HG03060 (cell line): ENCODE measurements at regions not wholly inside any gene's neighbourhood (a gene's known extent, or its start where the extent isn't known, plus 50 kb on each side); places are given as distances from the start of the nearest gene placed in this dataset.
"Not testable (repeated sequence)": the region's sequence is repeated elsewhere in the genome, so short reads cannot be mapped to it uniquely, and the experiment has no call there.

ENCODE experiments used
- ATAC-seq: cut with Tn5 transposase; IDR thresholded peaks from one replicate; pipeline ENCODE4 v1.9.1; 2021; ENCODE audit warnings: low read depth, moderate number of reproducible peaks; ENCODE audit not compliant: unreplicated experiment

DNA sequence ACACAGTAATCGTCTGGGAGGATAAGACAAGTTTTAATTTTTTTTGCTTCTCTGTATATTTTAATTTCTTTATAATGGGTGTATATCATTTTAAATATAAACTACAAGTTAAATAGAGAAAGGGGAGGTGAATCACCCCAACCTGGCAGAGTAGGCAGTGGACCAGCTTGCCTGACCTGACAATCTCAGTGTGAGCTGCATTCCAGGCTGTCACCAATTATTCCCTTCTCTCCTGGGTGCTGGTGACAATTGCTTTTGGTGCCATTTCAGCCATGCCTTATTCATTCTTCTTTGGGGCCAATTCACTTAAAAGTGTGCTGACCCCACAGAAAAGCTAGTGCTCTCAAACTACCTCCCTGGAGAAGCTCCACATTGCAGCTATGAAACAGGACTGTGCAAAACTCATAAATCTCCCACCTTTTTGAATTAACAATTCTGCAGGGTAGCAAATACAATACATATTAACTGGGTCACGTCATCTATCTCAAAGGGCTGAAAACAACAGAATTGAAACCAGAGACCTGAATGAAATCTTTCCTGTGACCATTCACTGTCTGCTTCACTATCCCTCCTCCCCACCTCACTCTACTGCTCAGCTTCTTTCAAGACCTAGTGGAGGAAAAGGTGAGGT, 359.0 kb downstream of the HS3ST1 start:
- no peak for ATAC-seq

DNA sequence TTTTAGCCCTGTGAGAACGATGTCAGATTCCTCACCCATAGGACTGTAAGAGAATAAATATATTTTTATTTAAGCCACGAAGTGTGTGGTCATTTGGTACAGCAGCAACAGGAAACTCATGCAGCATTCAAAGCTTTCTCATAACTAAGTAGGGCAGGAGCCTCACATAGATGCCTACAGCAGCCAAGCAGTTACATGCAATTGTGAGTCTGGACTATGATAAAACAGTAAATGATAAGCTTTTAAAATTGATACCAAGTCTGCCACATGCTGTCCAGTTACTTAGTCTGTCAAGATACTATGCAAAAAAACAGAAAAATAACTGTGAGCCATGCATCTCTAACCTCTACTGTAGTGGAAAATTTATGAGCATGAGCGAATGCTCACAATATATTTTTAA, 359.6 kb downstream of the HS3ST1 start:
- no peak for ATAC-seq

DNA sequence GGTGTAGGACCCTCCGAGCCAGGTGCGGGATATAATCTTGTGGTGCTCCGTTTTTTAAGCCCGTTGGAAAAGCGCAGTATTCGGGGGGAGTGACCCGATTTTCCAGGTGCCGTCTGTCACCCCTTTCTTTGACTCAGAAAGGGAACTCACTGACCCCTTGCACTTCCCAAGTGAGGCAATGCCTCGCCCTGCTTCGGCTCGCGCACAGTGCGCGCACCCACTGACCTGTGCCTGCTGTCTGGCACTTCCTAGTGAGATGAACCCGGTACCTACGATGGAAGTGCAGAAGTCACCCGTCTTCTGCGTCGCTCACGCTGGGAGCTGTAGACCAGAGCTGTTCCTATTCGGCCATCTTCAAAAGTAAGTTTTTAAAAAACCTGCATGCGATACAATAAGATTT, 362.1 kb downstream of the HS3ST1 start:
- ATAC-seq: not testable (repeated sequence)

- ATAC-seq: not testable (repeated sequence)
Measured at GRCh38 chr4:11060637-11061036, 368.1 kb downstream of the HS3ST1 start.

DNA sequence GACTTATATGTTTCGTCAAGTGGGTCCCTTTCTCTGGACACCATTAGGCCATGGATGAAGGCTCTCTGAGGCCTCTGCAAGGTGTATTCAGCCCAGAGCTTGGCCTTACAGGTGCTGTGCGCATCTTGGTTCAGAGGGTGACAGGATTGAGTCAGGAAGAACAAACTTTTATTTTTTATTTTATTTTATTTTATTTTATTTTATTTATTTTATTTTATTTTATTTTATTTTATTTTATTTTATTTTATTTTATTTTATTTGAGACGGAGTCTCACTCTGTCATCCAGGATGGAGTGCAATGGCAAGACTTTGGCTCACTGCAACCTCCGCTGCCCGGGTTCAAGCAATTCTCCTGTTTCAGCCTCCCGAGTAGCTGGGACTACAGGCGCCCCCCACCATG, 370.4 kb upstream of the CLNK start:
- ATAC-seq: not testable (repeated sequence)

DNA sequence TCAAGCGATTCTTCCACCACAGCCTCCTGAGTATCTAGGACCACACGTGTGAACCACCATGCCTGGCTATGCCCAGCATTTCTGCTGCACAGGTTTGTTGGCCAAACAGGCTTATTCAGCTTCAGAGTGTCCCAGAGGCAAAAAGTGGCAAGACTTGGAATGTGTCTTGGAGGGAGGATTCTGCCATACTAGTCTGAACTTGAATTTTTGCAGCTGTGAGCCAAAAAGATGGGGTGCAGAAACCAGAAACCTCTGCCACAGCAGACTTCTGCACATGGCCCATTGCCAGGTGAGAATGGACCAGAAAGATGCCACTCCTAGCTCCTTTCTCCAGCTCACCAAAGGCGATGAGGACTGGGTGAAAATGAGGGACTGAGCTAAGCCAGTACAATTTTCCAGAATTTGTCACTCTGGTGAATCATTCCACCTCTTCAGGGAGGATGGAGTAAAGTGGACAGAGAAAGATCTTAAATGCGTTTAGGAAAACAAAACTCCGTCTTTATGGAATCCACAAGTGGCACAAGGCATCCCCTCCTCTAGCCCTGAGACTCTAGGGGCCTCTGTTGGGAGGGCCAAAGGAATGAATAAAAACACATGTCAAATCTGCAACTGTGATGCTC, 369.1 kb upstream of the CLNK start:
- no peak for ATAC-seq

DNA sequence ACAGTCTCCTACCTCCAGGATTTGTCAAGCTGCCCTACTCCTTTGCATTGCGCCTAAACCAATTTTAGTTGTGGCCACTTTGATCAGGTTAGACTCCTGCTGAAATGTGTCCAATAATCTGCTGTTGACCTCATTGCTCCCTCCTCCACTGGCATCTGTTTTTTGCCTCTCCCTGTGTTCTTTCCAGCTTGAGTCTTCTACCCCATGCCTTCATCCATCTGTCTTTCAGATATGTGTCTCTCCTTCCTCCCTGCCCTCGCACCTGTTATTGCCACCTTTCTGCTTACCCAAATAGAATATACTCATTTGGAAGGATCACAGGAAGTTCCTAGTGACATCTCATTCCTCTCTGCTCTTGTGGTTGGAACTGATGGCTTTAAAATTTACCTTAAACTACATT, 366.6 kb upstream of the CLNK start:
- no peak for ATAC-seq

GRCh38 chr4:11050766-11051165, 366.2 kb upstream of the CLNK start:
- no peak for ATAC-seq

GRCh38 chr4:11049001-11049400, 364.4 kb upstream of the CLNK start:
- no peak for ATAC-seq

GRCh38 chr4:11042760-11043159, 358.2 kb upstream of the CLNK start:
- ATAC-seq: no peak

GRCh38 chr4:11039634-11040131, 355.1 kb upstream of the CLNK start:
- no peak for ATAC-seq

DNA sequence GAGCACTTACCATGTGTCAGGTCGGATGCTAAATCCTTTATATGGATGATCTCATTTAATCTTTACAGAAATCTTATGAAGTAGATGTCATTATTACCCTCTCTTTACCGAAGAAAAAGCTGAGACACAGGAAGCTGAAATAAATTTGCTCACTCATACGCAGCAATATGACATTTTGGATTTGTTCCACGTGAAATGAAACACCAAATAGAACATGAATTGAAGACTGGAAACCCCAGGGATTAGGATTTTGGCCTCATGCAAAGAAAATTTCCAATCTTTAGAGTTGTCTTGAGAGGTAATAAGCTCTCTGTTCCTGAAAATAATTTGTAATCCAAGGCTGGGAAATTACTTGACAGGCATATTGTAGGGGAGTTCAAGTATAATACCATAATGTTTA, 354.4 kb upstream of the CLNK start:
- ATAC-seq: no peak

- ATAC-seq: no peak
Measured at GRCh38 chr4:11037637-11038036, 353.1 kb upstream of the CLNK start.

DNA sequence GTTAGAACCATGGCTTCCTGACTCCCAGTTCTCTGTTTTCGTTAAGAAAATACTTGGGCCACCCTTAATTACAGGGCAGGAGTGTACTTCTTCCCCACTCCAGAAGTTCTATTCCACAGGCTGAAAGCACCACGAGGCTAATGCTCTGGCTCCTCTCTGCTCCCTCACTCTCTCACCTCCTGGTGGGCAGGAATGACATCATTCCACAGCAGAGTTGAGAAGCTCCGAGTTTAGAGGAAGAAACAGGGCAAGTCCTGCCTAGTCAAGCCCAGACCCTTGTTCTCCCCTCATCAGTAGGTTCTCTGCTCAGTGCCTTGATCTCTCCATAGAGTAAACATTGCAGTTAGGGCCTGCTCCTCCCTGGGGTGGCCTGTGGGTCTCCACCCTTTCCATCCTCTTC, 343.8 kb upstream of the CLNK start:
- ATAC-seq: no peak

DNA sequence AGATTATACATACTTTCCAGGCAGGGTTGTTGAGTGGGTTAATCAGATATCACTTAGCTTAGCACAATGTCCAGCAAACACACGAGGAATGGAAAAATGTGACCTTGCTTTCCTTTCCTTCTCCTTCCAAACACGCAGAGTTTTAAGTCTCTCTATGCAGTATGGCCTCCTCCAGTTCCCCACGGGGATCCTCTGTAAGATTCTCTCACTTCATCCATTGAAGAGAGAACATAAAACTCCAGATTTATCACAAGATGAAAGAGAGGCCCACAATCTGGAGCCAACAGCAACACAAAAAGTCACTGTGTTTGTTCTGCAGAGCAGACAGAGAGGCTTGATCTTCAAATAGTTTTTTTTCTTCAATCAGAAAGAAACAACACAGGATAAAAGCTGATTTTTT, 336.8 kb upstream of the CLNK start:
- no peak for ATAC-seq

GRCh38 chr4:11019451-11020240, 335.1 kb upstream of the CLNK start:
- ATAC-seq: no peak

- no peak for ATAC-seq
Measured at GRCh38 chr4:11014199-11014598, 329.6 kb upstream of the CLNK start.

- ATAC-seq: no peak
Measured at GRCh38 chr4:11013094-11013664, 328.6 kb upstream of the CLNK start.

- no peak for ATAC-seq
Measured at GRCh38 chr4:11011249-11011648, 326.7 kb upstream of the CLNK start.

GRCh38 chr4:11010624-11011023, 326.1 kb upstream of the CLNK start:
- no peak for ATAC-seq

DNA sequence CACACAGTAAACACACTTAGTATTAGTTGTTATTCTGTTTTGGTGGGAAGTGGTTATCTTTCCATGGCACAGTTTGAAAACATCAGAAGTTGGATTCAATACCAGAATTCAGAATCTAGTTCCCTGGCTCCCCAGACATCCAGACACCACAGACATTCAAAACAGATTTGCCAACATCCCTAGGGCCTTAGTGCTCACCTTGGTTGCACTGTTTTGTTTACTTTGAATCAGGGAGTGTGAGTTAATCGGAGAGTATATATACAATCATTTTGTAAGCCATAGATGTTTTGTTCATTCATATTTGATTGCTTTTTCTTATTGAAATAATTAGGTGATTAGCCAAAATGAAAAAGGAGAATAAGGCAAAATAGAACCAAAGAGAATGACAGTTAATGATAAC, 324.7 kb upstream of the CLNK start:
- ATAC-seq: no peak
